Chondrocyte (in vitro differentiated cells): ENCODE measurements at regions not wholly inside any gene's neighbourhood (a gene's known extent, or its start where the extent isn't known, plus 50 kb on each side); places are given as distances from the start of the nearest gene placed in this dataset.

Experiments used
- DNase-seq: peaks from one replicate; pipeline ENCODE4 v3.0.0; 2021; ENCODE audit warnings: mixed read lengths, low spot score
- H3K27ac Mint-ChIP-seq: one replicate; pipeline ENCODE4 v1.8.0; 2021; ENCODE audit warnings: mild to moderate bottlenecking, moderate library complexity, mixed read lengths; ENCODE audit not compliant: unreplicated experiment
- H3K27me3 Mint-ChIP-seq: 2 replicates; pipeline ENCODE4 v1.8.0; 2021; ENCODE audit warnings: low read depth, mixed read lengths
- H3K36me3 Mint-ChIP-seq: 2 replicates; pipeline ENCODE4 v1.8.0; 2021; ENCODE audit warnings: low read depth, mixed read lengths
- H3K4me1 Mint-ChIP-seq: 2 replicates; pipeline ENCODE4 v1.8.0; 2021; ENCODE audit warnings: low read depth, mild to moderate bottlenecking, mixed read lengths
- H3K4me3 Mint-ChIP-seq: one replicate; pipeline ENCODE4 v1.8.0; 2021; ENCODE audit warnings: mild to moderate bottlenecking, moderate library complexity, mixed read lengths; ENCODE audit not compliant: unreplicated experiment
- H3K9me3 Mint-ChIP-seq: 2 replicates; pipeline ENCODE4 v1.8.0; 2021; ENCODE audit warnings: low read depth, mixed read lengths
- TF ChIP-seq, protein P1 (sequence below): fragments of 200-600 bp; sonication (generic); IDR thresholded peaks from 2 replicates; pipeline ENCODE4 v1.5.0; 2021; ENCODE audit warnings: antibody characterized with exemption, mild to moderate bottlenecking, moderate library complexity

DNA sequence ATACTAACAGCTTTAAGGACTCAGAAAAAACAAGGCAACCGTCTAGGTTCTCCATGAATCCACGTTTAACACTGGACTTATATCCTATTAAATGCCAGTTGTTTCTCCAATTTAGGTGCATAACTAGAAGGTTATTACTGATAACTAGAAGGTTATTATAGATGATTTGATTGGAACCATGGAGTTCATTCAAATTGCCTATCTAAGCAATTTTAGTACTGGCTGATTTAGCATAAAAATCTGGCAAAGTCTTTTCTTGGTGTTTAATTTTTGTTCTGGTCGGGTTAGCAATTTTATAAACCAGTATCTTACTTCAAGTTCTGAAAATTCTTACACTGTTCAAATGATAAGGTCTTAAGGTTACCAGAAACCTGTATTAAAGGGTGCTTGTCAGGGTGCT lies 672.8 kb upstream of the GNPDA2 start:
- Mint-ChIP-seq H3K27ac (no peak overlapping the region), H3K36me3 (no peaks in the 10 kb centered on the region), H3K27me3 (no peaks in the 10 kb centered on the region), H3K9me3 (peaks cover 32% of the 10 kb centered on the region), H3K4me1 (no peaks in the 10 kb centered on the region), H3K4me3 (no peak overlapping the region)
- no peak for DNase-seq
- TF ChIP-seq, protein P1, sequence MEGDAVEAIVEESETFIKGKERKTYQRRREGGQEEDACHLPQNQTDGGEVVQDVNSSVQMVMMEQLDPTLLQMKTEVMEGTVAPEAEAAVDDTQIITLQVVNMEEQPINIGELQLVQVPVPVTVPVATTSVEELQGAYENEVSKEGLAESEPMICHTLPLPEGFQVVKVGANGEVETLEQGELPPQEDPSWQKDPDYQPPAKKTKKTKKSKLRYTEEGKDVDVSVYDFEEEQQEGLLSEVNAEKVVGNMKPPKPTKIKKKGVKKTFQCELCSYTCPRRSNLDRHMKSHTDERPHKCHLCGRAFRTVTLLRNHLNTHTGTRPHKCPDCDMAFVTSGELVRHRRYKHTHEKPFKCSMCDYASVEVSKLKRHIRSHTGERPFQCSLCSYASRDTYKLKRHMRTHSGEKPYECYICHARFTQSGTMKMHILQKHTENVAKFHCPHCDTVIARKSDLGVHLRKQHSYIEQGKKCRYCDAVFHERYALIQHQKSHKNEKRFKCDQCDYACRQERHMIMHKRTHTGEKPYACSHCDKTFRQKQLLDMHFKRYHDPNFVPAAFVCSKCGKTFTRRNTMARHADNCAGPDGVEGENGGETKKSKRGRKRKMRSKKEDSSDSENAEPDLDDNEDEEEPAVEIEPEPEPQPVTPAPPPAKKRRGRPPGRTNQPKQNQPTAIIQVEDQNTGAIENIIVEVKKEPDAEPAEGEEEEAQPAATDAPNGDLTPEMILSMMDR = no peak

DNA sequence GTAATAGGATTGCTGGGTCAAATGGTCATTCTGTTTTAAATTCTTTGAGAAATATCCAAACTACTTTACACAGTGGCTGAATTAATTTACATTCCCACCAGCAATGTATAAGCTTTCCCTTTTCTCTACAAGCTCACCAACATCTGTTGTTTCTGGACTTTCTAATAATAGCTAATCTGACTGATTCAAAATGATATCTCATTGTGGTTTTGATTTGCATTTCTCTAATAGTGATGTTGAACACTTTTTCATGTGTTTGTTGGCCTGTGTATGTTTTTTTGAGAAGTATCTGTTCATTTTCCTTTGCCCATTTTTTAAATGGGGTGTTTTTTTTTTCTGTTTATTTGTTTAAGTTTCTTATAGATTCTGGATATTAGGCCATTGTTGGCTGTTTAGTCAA lies 659.0 kb upstream of the GNPDA2 start:
- DNase-seq = no peak
- no peak overlapping the region for H3K27ac Mint-ChIP-seq
- H3K36me3 Mint-ChIP-seq = no peaks in the 10 kb centered on the region
- H3K4me1 Mint-ChIP-seq = no peaks in the 10 kb centered on the region
- H3K27me3 Mint-ChIP-seq = no peaks in the 10 kb centered on the region
- H3K4me3 Mint-ChIP-seq = no peak overlapping the region
- peaks cover 8% of the 10 kb centered on the region for H3K9me3 Mint-ChIP-seq
- TF ChIP-seq, protein P1 = no peak

DNA sequence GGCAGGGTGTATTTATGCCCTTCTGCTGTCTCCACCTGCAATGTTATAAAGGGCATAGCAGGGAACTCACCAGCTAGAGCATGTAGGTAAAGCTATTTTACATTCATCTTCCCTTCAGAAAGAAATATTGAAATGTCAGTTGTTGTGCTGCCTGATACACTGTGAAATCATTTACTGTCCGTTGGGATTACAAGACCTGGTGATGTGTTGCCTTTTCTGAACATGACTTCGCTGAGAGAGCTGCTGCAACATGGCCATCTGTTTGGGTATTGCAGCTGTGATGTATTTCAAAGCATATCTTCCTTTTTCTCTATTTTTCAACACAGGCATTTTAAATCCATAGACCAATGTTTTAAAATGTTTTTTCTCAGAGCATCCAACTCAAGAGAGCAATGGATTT lies 644.1 kb upstream of the GNPDA2 start:
- TF ChIP-seq, protein P1 = no peak
- DNase-seq = no peak
- Mint-ChIP-seq H3K27ac (no peak overlapping the region), H3K36me3 (no peaks in the 10 kb centered on the region), H3K4me1 (no peaks in the 10 kb centered on the region), H3K27me3 (no peaks in the 10 kb centered on the region), H3K4me3 (no peak overlapping the region), H3K9me3 (no peaks in the 10 kb centered on the region)

DNA sequence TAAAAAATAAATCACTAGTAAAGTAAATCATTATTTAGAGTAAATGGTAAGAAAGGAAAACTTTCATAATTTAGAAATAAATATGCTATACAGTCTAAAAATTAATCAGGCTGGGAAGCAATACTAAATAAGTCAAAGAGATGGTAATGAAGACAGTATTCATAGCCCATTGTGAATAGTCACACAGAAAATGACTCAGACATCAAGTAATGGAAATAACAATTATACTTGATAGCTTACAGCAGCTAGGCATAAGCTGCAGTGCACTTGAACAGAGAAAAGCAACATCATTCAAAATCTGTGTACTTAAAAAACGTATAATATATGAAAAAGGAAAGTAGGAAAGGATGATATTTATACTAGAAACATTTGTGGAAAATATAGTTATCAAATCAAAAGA lies 642.5 kb upstream of the GNPDA2 start:
- no peak overlapping the region for H3K4me3 Mint-ChIP-seq
- no peak for DNase-seq
- H3K27me3 Mint-ChIP-seq = no peaks in the 10 kb centered on the region
- H3K4me1 Mint-ChIP-seq = no peaks in the 10 kb centered on the region
- no peaks in the 10 kb centered on the region for H3K9me3 Mint-ChIP-seq
- TF ChIP-seq, protein P1 = no peak
- no peaks in the 10 kb centered on the region for H3K36me3 Mint-ChIP-seq
- H3K27ac Mint-ChIP-seq = no peak overlapping the region

DNA sequence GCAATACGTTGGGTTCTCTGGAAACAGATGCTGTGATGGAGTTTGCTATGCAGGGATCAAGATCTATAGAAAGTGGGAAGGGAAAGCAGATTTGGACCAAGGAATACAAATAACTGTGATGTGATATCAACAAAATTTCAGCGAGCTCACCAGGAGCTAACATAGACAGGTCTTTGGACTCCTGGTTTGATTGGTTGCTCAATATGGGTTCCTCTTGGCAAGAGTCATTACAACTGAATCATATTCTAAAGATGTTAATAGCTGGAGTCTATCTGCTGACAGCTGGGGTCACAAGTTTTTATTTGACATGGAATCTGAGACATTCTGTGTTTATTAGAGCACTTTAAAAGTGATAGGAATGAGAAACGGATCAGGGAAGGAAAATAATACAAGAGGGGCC lies 637.6 kb upstream of the GNPDA2 start:
- TF ChIP-seq, protein P1 = no peak
- Mint-ChIP-seq H3K4me1 (no peaks in the 10 kb centered on the region), H3K27me3 (no peaks in the 10 kb centered on the region), H3K4me3 (no peak overlapping the region), H3K27ac (no peak overlapping the region), H3K9me3 (peaks cover 7% of the 10 kb centered on the region), H3K36me3 (no peaks in the 10 kb centered on the region)
- DNase-seq = no peak
